Nephron (organoid): ENCODE measurements at regions not wholly inside any gene's neighbourhood (a gene's known extent, or its start where the extent isn't known, plus 50 kb on each side); places are given as distances from the start of the nearest gene placed in this dataset.
A peak's percentile ranks its signal among the peaks of the same experiment; 100 is the strongest.
"Not testable (repeated sequence)": the region's sequence is repeated elsewhere in the genome, so short reads cannot be mapped to it uniquely, and the experiment has no call there.

Source experiments
- H3K27ac Mint-ChIP-seq, 3 experiments: 2 replicates each; pipeline ENCODE4 v1.8.0; 2020; ENCODE audit warnings: mixed read lengths in 3 of 3, mild to moderate bottlenecking in 2 of 3, moderate library complexity in 1 of 3
- H3K27me3 Mint-ChIP-seq: 2 replicates; pipeline ENCODE4 v1.8.0; 2021; ENCODE audit warnings: low read depth, mild to moderate bottlenecking, moderate library complexity, mixed read lengths
- H3K36me3 Mint-ChIP-seq: 2 replicates; pipeline ENCODE4 v1.8.0; 2020; ENCODE audit warnings: low read depth, mixed read lengths
- H3K4me1 Mint-ChIP-seq: 2 replicates; pipeline ENCODE4 v1.8.0; 2020; ENCODE audit warnings: mixed read lengths
- H3K4me3 Mint-ChIP-seq, 3 experiments: 2 replicates each; pipeline ENCODE4 v1.8.0; 2020; ENCODE audit warnings: mild to moderate bottlenecking in 3 of 3, mixed read lengths in 3 of 3, moderate library complexity in 2 of 3
- H3K9me3 Mint-ChIP-seq: 2 replicates; pipeline ENCODE4 v1.8.0; 2020; ENCODE audit warnings: mixed read lengths
- CTCF ChIP-seq, 3 experiments: fragments of 200-600 bp; sonication (generic); IDR thresholded peaks; one replicate each; pipeline ENCODE4 v1.5.0; 2021; ENCODE audit warnings: antibody characterized with exemption in 3 of 3; ENCODE audit not compliant: unreplicated experiment in 3 of 3

- peak; percentile 43 to 54 (median 44) for TF ChIP-seq CTCF (IDR thresholded peaks at IDR 0.05; ENCODE audit: unreplicated experiment in 3 of 3)
- no peak overlapping the region for H3K27ac Mint-ChIP-seq
- H3K36me3 Mint-ChIP-seq, result no peaks in the 10 kb centered on the region
- no peak overlapping the region for H3K4me3 Mint-ChIP-seq
- no peaks in the 10 kb centered on the region for H3K4me1 Mint-ChIP-seq
- H3K9me3 Mint-ChIP-seq, result peaks cover 5% of the 10 kb centered on the region
- H3K27me3 Mint-ChIP-seq, result no peaks in the 10 kb centered on the region
Measured at GRCh38 chrX:35380808-35381700, 417.1 kb upstream of the MAGEB16 start.

DNA sequence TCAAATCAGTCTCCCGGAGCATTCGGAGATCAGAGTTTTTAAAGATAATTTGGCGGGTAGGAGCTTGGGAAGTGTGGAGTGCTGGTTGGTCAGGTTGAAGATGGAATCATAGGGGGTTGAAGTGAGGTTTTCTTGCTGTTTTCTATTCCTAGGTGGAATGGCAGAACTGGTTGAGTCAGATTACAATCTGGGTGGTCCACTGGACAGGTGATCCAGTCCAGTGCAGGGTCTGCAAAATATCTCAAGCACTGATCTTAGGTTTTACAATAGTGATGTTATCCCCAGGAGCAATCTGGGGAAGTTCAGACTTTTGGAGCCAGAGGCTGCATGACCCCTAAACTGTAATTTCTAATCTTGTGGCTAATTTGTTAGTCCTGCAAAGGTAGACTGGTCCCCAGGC lies 416.4 kb upstream of the MAGEB16 start:
- not testable (repeated sequence) for H3K9me3 Mint-ChIP-seq, H3K36me3 Mint-ChIP-seq, H3K4me1 Mint-ChIP-seq, H3K27me3 Mint-ChIP-seq, H3K4me3 Mint-ChIP-seq, H3K27ac Mint-ChIP-seq

DNA sequence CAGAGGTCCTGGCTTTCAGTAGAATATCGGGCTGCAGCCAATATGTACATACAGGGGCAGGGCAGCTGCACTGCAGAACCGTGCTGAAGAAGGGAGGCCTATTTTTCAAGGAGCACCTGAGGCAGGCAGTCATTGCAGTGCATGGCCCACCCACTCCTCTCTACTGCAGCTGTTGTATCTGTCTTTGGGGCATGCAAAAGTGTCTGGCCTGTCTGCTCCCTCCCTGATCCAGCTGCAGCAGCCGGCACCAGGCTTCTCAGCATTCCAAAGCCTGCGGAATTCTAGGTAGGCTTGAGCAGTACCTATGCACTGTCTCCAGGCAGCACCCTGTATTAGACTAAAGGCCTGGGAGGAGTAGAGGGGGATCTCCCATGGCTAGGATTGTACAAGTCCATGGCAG lies 415.2 kb upstream of the MAGEB16 start:
- TF ChIP-seq CTCF (IDR thresholded peaks at IDR 0.05; ENCODE audit: unreplicated experiment in 3 of 3), result no peak
- no peaks in the 10 kb centered on the region for H3K4me1 Mint-ChIP-seq
- no peaks in the 10 kb centered on the region for H3K36me3 Mint-ChIP-seq
- H3K9me3 Mint-ChIP-seq, result peaks cover 5% of the 10 kb centered on the region
- H3K27me3 Mint-ChIP-seq, result no peaks in the 10 kb centered on the region
- H3K27ac Mint-ChIP-seq, result no peak overlapping the region
- H3K4me3 Mint-ChIP-seq, result no peak overlapping the region

GRCh38 chrX:35392232-35392631 lies 405.9 kb upstream of the MAGEB16 start:
- H3K36me3 Mint-ChIP-seq, result no peaks in the 10 kb centered on the region
- no peaks in the 10 kb centered on the region for H3K27me3 Mint-ChIP-seq
- no peak for TF ChIP-seq CTCF (IDR thresholded peaks at IDR 0.05; ENCODE audit: unreplicated experiment in 3 of 3)
- H3K4me3 Mint-ChIP-seq, result no peak overlapping the region
- H3K27ac Mint-ChIP-seq, result no peak overlapping the region
- peaks cover 3% of the 10 kb centered on the region for H3K9me3 Mint-ChIP-seq
- no peaks in the 10 kb centered on the region for H3K4me1 Mint-ChIP-seq

DNA sequence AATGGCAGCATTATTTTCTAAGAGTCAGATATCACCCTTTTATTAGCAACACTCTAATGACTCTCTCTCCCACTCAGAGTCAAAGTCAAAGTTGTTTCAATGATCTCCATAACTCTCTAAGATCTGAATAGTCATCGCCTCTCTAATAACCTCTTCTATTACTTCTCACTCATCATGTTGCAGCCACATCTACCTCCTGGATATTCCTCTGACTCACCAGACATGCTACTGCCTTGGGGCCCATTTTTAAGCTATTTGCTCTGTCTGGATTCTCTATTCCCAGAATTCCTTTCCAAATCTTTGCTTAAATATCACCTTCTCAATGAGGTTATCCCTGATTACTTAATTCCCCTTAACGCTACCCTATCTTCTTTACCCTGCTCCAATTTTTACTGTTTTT lies 391.8 kb upstream of the MAGEB16 start:
- Mint-ChIP-seq H3K27ac (no peak overlapping the region), H3K4me3 (no peak overlapping the region), H3K9me3 (no peaks in the 10 kb centered on the region), H3K4me1 (no peaks in the 10 kb centered on the region), H3K27me3 (no peaks in the 10 kb centered on the region), H3K36me3 (no peaks in the 10 kb centered on the region)
- no peak for TF ChIP-seq CTCF (IDR thresholded peaks at IDR 0.05; ENCODE audit: unreplicated experiment in 3 of 3)

DNA sequence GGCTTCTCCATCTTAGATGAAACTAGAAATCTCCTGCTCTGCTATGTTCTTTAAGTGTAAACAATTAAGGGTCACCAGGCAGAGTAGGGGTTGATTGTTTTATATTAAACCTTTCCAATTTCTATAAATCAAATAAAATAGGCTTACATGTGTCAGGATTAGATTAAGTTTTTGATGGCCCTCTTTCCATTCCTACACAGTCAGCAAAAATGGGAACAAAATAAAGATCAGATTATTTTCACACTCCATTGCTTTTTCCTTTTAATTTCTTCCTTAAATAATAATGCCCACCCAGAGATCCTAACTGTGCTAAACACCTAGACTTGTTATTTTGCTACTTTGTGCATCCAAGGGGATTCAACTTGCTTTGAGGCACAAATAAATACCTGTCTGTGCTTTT lies 381.4 kb upstream of the MAGEB16 start:
- Mint-ChIP-seq H3K4me3 (no peak overlapping the region), H3K36me3 (no peaks in the 10 kb centered on the region), H3K4me1 (no peaks in the 10 kb centered on the region), H3K27me3 (no peaks in the 10 kb centered on the region), H3K9me3 (peaks cover 20% of the 10 kb centered on the region), H3K27ac (no peak overlapping the region)
- no peak for TF ChIP-seq CTCF (IDR thresholded peaks at IDR 0.05; ENCODE audit: unreplicated experiment in 3 of 3)
